ENCODE measurements at regions not wholly inside any gene's neighbourhood (a gene's known extent, or its start where the extent isn't known, plus 50 kb on each side); places are given as distances from the start of the nearest gene placed in this dataset.

DNA sequence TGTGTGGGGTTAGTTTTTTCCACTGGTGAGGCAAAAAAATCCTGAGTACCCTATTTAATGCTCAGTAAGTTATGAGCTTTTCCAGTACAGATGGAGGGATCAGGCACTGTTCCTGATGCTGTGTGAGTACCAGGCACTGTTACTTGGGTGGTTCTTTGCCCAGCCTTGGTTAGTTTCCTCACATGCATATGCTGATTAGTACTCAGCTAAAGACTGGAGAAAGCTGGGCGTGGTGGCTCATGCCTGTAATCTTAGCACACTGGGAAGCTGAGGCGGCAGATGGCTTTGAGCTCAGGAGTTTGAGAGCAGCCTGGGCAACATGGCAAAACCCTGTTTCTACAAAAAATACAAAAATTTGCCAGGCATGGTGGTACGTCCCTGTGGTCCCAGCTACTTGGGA, 210.3 kb upstream of the SGO1 start:
- Histone ChIP-seq H3K4me3 (no peak overlapping the region), H3K9me3 (no peaks in the 10 kb centered on the region), H3K27ac (no peak overlapping the region), H3K27me3 (no peaks in the 10 kb centered on the region), H3K4me1 (no peaks in the 10 kb centered on the region), H3K36me3 (ENCODE audit: low read depth, missing control alignments) (no peaks in the 10 kb centered on the region)
- intact Hi-C loops (cut with DNase I; ENCODE audit: low total_unique reads), result no loop called here
- DNase-seq, result no peak
- TF ChIP-seq POLR2A (IDR thresholded peaks at IDR 0.05), result no peak
- TF ChIP-seq, protein P1, sequence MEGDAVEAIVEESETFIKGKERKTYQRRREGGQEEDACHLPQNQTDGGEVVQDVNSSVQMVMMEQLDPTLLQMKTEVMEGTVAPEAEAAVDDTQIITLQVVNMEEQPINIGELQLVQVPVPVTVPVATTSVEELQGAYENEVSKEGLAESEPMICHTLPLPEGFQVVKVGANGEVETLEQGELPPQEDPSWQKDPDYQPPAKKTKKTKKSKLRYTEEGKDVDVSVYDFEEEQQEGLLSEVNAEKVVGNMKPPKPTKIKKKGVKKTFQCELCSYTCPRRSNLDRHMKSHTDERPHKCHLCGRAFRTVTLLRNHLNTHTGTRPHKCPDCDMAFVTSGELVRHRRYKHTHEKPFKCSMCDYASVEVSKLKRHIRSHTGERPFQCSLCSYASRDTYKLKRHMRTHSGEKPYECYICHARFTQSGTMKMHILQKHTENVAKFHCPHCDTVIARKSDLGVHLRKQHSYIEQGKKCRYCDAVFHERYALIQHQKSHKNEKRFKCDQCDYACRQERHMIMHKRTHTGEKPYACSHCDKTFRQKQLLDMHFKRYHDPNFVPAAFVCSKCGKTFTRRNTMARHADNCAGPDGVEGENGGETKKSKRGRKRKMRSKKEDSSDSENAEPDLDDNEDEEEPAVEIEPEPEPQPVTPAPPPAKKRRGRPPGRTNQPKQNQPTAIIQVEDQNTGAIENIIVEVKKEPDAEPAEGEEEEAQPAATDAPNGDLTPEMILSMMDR (IDR thresholded peaks at IDR 0.05), result no peak
- 93 to 98% methylated on average over 3 of the region's 3 CpGs for WGBS, 2 donors

DNA sequence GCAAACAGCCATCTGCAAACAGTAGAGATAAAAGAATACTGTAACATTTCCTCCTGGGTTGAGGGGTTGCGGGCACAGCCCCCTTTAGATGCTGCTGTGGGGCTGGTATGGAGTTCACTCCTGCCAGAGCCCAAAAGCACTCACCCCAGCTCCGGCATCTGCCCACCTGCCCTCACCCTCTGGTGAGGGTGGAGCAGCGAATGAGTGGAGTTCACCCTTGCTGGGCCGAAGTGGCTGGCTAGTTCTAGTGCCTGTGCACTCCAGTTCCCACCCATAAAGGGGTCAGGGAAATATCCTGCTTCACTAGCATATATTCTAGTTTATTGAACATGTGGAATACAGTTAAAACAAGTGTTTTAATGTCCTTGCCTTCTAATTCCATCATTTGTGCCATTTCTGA, 209.7 kb upstream of the SGO1 start:
- 71 to 97% methylated on average over 4 of the region's 4 CpGs for WGBS, 2 donors
- Histone ChIP-seq H3K4me1 (no peaks in the 10 kb centered on the region), H3K27ac (no peak overlapping the region), H3K36me3 (ENCODE audit: low read depth, missing control alignments) (no peaks in the 10 kb centered on the region), H3K27me3 (no peaks in the 10 kb centered on the region), H3K4me3 (no peak overlapping the region), H3K9me3 (no peaks in the 10 kb centered on the region)
- no peak for TF ChIP-seq POLR2A (IDR thresholded peaks at IDR 0.05)
- TF ChIP-seq, protein P1 (IDR thresholded peaks at IDR 0.05), result no peak
- intact Hi-C loops (cut with DNase I; ENCODE audit: low total_unique reads), result no loop called here
- DNase-seq, result no peak

DNA sequence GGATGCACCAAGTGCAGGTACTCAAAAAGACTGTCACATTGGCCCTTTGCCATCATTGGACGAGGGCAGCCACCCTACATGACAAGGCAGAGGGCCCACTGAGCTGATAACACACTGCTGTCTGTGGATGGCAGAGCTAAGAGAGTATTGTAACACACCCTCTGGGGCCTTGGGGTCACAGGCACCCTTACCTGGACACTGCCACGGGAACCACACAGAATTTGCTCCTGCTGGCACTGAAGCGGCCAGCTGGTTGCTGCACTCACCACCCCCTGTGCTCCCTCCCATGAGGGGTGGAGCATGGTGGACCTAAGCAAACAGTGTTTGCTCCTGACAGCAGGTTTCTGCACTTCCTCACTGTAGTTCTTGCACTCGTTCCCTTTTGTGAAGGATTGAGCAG, 208.2 kb upstream of the SGO1 start:
- intact Hi-C loops (cut with DNase I; ENCODE audit: low total_unique reads), result no loop called here
- Histone ChIP-seq H3K36me3 (ENCODE audit: low read depth, missing control alignments) (no peaks in the 10 kb centered on the region), H3K9me3 (no peaks in the 10 kb centered on the region), H3K27me3 (no peaks in the 10 kb centered on the region), H3K4me1 (no peaks in the 10 kb centered on the region), H3K27ac (no peak overlapping the region), H3K4me3 (no peak overlapping the region)
- WGBS, 2 donors, result 79 to 91% methylated on average over 2 to 4 of the region's 4 CpGs
- TF ChIP-seq, protein P1 (IDR thresholded peaks at IDR 0.05), result no peak
- TF ChIP-seq POLR2A (IDR thresholded peaks at IDR 0.05), result no peak
- no peak for DNase-seq

DNA sequence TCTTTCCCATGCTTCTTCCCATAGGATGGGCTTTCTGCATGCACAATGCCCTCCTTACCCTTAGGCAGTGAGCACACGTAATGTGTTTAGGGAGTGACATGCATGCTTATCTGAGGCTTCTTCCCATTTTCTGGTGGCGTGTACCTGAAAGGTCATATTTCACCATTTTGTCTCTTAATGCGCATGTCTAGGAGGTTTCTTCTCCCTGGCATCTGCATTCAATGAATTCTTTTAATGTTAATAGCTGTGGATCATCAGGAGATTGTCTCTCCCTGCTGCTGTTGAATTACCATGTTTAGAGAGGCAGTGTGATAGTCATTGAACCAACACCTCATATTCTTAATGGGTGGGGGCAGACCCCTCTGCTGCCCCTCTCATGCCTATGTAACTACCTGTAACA, 205.6 kb upstream of the SGO1 start:
- intact Hi-C loops (cut with DNase I; ENCODE audit: low total_unique reads), result no loop called here
- Histone ChIP-seq H3K9me3 (no peaks in the 10 kb centered on the region), H3K4me1 (no peaks in the 10 kb centered on the region), H3K36me3 (ENCODE audit: low read depth, missing control alignments) (no peaks in the 10 kb centered on the region), H3K27me3 (no peaks in the 10 kb centered on the region), H3K27ac (no peak overlapping the region), H3K4me3 (no peak overlapping the region)
- no peak for TF ChIP-seq POLR2A (IDR thresholded peaks at IDR 0.05)
- no peak for DNase-seq
- 62% methylated on average over 3 of the region's 3 CpGs for WGBS, 2 donors

DNA sequence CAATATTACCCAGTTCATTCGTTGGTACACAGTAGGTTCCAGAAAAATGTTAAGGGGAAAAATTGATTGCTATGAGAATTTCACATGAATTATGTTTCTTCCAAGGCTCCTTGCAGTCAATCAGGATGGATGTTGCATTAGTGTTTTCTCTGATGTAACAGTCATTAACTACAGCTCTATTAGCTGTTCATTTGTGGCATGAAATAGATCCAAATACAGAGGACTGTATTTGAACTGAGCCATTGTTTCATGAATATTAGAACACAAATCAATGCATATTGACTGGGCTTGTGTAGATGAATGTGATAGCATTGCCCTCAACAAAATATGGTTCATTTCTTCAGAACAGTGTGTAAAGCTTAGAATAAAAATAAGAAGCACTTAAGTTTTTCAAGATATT, 203.0 kb upstream of the SGO1 start:
- Histone ChIP-seq H3K9me3 (no peaks in the 10 kb centered on the region), H3K27ac (no peak overlapping the region), H3K36me3 (ENCODE audit: low read depth, missing control alignments) (no peaks in the 10 kb centered on the region), H3K4me1 (no peaks in the 10 kb centered on the region), H3K4me3 (no peak overlapping the region), H3K27me3 (no peaks in the 10 kb centered on the region)
- 81 to 84% methylated on average over 1 of the region's 1 CpG for WGBS, 2 donors
- TF ChIP-seq POLR2A (IDR thresholded peaks at IDR 0.05), result no peak
- TF ChIP-seq, protein P1 (IDR thresholded peaks at IDR 0.05), result no peak
- intact Hi-C loops (cut with DNase I; ENCODE audit: low total_unique reads), result no loop called here
- no peak for DNase-seq

Measured in testis (tissue), 2 donors.